HG02623 (cell line): ENCODE measurements at regions not wholly inside any gene's neighbourhood (a gene's known extent, or its start where the extent isn't known, plus 50 kb on each side); places are given as distances from the start of the nearest gene placed in this dataset.

Source experiments
- ATAC-seq: cut with Tn5 transposase; IDR thresholded peaks from one replicate; pipeline ENCODE4 v1.9.1; 2021; ENCODE audit warnings: moderate library complexity; ENCODE audit not compliant: unreplicated experiment

DNA sequence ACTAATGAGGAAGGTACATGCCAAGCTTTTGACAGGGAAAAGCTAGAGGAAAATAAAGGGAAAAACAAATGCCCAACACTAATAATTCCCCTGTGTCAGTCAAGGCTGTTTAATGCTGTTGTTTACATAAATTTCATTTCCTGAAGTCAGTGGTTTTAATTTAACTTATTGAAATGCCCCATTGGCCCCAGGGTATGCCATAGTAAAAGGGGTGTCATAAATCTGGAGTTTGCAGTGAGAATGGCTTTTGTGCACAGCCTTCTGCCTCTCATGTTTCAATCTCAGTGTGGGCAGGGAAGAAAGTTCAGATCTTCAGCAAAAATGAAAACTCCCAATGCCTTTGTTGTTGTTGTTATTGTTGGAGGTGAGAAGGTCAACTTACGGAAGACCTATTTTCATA lies 550.1 kb upstream of the DCC start:
- ATAC-seq = no peak

DNA sequence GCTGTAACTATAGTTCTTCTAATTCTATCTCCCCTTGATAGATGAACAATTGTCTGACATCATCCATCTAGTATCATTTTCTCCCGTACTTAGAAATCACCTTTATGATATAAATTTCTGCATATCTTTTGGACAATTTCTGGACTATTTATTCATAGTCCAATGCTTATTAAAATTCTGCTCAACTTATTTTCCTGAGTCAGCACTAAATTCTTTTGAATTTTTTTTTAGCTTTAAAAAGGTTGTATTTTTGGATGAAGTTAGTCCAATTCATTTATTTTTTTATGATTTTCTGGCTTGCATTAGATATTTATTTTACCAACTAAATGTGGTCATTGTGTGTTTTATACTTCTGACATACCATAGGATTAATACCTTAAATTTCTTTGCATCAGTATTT lies 538.5 kb upstream of the DCC start:
- no peak for ATAC-seq

DNA sequence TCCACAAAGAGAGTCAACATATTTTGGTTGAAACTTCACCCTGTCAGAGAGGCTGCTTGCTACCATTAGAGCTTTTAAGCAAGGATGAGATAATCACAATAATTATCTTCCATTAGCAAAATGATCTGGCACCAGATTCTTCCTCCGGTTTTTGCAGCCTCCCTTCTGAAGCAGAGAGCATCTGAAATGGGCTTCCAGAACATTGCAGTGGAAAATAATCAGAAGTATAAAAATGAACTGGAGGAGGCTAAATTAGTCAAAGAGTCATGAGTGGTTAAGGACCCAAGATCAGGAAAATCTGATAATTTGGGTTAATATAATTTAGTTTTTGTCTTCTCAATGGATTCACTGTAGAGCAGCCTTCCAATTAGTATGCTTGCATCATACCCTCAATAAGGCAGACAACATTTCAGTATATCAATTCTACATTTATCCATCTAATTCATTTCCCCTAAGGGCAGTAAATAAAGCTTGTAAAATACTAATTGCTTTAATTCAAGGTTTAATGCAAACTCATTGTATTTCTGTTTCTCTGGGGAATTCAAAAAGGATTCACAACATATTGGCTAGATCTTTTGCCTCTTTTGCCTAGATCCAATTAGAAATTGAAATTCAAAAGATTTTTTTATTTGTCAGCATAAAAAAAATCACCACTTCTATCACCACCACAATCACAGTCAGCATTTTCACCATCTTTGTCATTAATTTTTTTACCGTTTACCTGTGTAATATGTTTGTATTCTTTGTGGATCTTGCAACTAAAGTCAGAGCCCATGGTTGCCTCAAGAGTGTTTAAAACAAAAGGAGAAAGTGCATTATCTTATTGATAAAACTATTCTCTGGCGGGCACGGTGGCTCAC lies 537.2 kb upstream of the DCC start:
- ATAC-seq = no peak

DNA sequence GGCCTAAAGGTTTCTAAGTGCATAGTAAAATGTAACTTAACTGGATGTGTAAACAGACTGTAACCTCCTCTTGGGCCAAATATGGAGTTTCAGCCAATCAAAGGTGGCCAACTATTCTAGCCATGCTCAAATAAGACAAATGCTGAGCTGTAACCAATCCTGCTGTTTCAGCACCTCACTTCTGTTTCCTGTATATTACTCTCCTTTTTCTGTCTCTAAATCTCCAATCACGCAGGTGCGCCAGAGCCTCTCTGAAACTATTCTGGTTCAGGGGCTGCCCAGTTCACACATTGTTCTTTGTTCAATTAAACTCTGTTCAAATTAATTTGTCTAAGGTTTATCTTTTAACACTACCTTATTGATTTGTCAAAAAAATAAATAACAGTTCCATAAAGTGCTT lies 532.7 kb upstream of the DCC start:
- no peak for ATAC-seq

DNA sequence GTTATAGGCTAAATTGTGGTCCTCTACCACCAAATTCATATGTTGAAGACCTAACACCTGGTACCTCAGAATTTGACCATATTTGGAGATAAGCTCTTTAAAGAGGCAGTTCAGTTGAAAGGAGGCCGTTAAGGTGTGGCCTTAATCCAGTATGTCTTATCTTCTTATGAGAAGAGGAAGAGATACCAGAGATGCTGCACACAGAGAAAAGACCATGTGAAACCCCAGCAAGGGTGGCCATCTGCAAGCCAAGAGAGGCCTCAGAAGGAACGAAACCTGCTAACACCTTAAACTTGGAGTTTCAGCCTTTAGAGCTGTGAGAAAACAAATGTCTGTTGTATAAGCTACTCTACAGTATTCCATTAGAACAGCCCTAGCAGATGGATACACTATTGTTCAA lies 528.1 kb upstream of the DCC start:
- no peak for ATAC-seq

DNA sequence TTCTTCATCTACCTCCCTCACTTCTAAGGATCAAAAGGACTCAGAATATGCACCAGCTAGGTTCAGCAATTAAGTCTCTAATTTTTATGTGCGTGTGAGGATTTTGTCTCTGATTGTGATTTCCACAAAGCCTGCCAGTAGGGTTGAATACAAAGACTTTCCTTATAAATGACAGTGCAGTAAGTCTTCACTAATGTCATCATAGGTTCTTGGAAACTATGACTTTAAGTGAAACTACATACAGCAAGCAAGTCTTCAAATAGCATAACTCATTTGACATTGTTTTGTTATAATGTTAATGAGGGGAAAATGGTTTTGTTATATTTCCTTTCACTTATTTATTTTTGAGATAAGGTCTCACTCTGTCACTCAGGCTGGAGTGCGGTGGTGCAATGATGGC lies 526.3 kb upstream of the DCC start:
- no peak for ATAC-seq

DNA sequence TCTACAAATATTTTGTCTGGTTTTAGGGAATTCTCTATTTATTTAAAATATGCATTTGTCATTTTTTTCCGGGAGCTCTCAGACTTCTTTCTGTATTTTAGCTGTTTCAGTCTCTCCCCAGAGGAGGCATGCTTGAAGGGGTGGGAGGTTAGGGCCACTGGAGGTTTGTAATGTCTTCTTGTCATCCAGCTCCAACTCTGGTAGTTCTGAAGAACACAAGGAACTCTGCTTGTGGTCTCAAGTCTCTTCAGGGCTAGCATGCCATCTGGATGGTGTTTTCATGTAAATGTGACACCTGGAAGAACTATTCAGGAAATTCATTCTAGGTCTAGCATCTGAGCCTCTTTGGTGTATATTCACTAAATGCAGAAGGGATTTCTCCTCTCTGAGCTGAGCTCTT lies 518.4 kb upstream of the DCC start:
- no peak for ATAC-seq

DNA sequence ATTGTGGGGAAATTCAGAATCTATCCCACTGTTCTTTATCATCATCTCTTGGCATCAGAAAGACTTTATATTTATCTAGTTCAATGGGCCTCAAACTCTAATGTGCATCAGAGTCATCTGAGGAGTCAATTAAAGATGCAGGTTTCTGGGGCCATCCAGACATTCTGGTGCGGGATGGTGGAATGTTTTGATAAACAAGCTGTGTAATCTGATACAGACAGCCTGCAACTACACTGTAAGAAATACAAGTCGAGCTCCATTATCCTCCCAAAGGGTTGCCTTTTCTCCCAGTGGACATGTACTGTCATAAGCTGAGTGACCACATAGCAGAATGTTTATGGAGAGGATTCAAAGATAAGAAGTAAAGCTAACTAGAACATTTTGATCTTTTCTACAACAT lies 515.3 kb upstream of the DCC start:
- ATAC-seq = no peak

DNA sequence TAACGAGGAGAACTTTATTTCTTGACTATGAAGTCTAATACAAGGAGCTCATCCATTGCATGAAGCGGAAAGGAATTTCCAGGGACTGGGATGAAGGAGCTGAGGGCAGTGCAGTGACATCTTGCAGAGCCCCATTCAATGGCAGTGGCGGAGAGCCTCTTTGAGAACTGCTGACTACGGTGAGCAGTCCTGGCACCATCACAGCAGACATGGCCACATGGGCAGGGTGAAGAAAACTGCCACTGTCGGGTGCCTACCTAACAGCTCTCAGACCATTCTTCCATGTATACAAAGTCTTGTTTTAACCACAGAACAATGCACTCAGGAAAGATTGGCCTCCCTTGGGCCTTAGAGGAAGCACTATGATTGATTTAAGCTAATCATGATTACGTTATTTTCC lies 506.1 kb upstream of the DCC start:
- ATAC-seq = no peak

DNA sequence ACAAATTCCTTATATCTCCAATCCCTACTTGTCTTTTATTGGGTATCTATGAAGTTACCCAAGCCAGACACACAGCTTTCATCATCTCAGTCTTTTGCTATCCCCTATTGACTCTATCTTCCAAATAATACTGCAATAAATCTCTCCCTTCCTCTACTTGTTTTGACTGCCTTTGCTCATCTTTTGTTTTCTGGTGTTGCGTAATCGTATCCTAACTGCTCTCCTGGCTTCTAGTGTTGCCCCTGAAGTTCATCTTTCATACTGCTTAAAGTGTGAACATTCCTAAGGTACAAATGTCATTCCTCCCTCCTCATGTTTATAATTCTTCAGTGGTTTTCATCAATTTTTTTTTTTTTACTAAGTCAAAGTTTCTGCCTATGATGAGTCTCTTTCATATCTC lies 491.3 kb upstream of the DCC start:
- ATAC-seq = no peak

DNA sequence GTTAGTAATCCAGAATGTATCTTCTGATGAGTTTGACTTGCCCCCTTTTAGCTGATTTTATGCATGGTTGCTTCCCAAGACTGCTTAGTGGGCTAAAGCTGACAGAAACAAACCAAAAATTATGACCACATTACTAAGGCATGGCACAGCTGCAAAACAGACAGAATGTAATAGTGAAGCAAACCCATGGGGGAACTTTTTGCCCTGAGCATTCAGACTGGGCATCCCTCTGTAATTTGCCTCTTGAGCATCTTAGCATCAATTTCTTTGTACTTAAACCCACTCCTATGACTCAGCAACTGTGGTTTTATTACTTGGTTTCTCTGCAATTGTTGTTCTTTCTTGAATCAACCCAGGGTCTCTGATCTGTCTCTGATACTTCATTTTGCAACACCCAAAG lies 487.3 kb upstream of the DCC start:
- no peak for ATAC-seq

DNA sequence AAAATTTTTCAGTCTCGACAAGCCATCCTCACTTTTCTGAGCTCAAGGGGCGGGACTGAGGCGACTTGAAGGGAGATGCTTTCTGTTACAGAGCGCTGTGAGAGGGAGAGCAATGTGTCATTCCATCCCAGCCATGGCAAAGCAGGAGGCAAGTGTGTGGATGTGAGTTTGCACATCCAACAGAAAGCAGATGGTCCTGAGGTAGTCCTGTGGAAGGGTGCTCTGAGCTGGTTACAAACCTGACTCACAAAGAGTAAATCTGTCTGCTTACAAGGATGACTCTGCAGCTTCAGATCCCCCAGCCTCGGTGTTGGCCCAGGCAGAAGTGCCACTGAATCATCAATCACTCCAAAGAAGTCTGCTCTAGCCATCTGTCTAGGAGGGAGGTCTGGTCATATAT lies 482.0 kb upstream of the DCC start:
- ATAC-seq = no peak

DNA sequence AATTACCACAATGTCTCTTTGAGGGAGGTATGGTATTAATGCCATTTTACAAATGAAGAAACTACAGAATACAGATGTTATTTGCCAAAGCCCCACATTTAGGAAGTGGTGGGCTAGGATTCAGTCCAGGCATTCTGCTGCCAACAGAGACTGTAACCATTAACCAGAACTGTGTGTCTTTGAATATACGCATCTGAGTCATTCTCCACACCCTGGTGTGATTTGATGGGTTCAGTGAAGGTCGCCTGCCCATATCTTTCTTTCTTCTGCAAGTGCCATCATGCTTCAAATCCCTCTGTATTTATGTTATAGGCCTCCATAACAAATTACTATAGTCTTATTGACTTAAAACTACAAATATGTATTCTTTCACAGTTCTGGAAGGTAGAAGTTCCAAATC lies 479.0 kb upstream of the DCC start:
- ATAC-seq = no peak

DNA sequence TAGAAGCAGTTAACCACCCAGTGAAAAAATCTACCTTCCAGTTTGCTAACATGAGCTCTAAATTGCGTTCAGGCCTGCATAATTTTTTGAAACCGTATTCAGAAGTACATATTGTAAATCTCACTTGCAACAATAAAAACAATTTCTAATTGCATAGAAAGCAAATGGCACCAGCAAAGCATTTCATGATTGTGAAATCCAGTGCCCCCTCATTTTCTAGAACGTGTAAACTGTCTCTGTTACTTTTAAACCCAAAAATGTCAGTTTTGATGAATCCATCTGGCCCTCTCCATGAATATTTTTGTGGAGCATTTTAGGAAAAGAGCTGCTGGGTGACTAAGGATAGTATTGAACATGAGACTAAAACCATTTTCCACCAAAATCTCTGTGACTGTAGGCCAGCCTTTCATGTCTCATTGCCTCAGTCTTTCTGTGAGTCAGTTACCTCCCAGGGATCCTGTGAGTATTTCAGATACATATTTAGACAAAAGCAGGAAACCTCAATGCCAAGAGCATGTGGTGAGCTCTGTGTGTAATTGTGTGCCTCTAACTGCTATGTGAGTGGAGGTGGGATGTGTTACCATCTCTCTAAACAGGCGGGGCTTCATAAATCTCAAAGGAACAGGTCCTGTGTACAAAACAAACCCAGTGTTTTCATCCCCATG lies 477.8 kb upstream of the DCC start:
- no peak for ATAC-seq

DNA sequence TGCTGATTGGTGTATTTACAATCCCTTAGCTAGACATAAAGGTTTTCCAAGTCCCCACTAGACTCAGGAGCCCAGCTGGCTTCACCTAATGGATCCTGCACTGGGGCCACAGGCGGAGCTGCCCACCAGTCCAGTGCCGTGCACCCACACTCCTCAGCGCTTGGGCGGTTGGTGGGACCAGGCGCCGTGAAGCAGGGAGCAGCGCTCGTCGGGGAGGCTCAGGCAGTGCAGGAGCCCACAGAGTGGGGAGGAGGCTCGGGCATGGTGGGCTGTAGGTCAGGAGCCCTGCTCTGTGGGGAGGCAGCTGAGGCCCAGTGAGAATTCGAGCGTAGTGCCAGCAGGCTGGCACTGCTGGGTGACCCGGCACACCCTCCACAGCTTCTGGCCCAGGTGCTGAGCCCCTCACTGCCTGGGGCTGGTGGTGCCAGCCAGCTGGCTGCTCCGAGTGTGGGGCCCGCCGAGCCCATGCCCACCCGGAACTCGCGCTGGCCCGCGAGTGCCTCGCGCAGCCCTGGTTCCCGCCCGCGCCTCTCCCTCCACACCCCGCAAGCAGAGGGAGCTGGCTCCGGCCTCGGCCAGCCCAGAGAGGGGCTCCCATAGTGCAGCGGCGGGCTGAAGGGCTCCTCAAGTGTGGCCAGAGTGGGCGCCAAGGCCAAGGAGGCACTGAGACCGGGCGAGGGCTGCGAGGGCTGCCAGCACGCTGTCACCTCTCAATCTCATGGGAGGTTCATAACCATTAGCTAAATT lies 475.6 kb upstream of the DCC start:
- ATAC-seq = no peak

DNA sequence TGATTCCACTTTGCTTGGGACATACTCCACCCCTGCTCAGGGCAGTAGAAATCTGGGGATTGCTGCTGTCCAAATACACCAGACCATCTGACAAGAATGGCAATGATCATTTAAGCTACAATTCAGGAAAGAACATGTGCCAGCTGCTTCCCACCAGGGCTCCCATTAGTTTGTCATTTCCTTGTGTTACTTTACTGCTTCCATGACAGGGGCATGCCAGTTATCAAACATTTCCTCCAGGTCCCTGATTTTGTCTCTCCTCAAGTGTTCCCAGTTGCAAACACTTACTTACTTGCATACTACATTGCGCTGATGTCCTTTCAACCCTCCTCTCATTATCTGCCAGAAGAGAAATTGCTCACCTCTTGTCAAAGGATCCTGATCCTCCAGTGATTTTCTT lies 474.5 kb upstream of the DCC start:
- no peak for ATAC-seq

DNA sequence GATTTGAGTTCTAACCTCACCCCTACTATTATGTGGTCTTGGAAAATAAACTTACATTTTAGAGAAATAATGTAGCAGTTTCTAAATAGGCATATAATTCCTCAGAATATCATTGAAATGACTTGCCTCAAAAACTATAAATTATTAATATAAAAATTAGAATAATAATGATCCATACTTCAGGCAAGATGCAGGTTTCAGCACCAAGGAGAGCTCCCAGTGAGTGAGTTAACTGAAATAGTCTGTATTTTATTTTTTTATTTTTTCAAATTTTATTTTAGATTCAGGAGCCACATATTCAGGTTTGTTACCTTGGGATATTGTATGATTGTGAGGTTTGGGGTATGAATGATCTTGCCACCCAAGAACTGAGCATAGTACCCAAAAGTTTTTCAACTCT lies 472.2 kb upstream of the DCC start:
- ATAC-seq = no peak

DNA sequence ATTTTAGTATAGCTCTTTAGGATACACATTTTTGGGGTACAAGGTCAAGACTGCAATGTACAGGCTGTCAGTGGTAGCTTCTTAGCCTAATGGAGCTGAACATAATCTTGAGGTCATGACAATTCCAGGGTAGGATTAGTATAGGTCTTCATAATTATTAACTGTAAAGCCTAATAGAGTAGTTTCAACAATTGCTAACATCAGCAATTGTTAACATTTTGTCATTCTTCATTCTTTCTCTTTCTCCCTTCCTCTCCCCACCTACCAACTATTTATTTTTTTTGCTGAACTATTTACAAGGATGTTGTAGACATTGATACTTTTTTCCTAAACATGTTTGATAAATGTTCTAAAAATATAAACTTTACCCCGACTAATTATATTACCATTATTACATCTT lies 461.3 kb upstream of the DCC start:
- no peak for ATAC-seq

DNA sequence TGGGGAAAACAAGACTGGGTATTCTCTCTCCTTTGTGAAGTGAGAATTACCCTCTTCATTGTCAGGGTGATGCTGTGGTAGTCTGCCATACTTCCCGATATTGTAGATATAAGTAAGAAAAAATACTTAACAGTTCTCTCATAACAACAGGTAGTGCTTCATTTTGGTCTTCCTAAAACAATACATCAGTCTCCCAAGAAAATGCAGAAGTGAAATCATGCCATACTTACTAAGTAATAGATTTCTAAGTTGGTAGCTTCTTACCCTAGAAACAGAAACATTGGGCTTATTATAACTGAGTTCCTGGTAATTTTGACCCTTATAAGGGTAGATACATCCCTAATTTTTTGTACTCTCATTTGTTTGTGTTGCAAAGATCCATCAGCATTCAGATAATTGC lies 460.7 kb upstream of the DCC start:
- no peak for ATAC-seq

DNA sequence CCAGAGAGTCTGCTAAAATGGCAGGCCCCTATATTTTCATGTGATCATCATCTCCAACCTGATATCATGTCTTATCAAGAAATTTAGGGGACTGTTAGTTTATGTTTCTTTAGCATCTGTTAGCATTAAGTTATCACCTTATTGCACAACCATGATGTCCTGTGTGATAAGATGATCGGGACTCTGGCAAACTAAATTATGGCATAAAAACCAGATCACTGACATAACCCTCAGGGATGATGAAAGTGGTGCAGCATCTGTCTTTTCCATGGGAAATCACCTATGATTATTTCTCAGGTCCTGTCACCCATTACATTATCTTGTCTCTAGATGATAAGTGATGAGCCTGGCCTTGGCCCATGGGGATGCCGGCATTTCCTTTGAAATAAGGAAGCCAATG lies 458.6 kb upstream of the DCC start:
- ATAC-seq = no peak

DNA sequence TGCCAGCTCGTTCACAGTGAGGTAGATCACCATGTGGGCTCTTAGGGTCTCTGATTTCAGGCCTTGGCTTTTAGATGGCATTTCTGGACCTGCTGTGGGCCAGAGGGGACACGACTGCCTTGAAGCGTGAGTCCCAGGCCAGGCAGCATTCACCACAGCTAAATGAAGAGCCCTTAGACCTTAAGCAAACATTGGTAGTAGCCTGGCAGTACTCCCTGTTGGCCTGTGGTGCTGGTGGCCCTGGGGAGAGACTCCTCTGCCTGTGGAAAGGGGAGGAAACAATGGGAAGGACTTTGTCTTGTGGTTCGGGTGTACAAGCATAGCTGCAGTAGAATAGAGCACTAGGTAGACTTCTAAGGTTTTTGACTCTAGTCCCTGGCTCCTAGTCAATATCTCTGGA lies 456.0 kb upstream of the DCC start:
- ATAC-seq = no peak

DNA sequence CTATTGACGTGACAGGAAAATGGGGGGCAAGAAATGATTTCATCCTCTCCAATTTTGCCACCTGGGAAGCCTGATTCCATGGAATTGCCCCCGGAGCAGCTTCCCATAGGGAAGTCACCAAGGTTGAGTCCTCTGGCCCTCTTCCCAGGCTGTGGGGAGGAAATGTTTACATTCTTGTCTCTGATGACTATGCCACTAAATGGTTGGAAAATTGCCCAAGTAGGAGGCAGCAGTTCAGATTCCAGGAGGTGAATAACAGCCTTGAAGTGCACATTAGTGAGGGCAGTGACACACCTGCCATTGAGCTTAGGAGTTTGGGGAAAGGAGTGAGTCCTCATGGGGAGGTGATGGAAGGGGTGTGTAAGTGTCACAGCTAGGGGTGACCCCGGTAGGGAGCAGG lies 449.2 kb upstream of the DCC start:
- no peak for ATAC-seq
